HEK293T (cell line): ENCODE measurements at regions not wholly inside any gene's neighbourhood (a gene's known extent, or its start where the extent isn't known, plus 50 kb on each side); places are given as distances from the start of the nearest gene placed in this dataset.
"Not testable (repeated sequence)": the region's sequence is repeated elsewhere in the genome, so short reads cannot be mapped to it uniquely, and the experiment has no call there.

Source experiments
- CTCF ChIA-PET: fragments of 350-600 bp; formaldehyde crosslinking; extraction: SDS; loops from one replicate; lab custom pipeline; 2021; ENCODE audit warnings: antibody characterized with exemption, inconsistent platforms; lab: Yijun Ruan, JAX
- POLR2A ChIA-PET: fragments of 350-600 bp; formaldehyde crosslinking; extraction: SDS; loops from one replicate; lab custom pipeline; 2020; ENCODE audit warnings: antibody characterized with exemption, inconsistent platforms; lab: Yijun Ruan, JAX
- DNase-seq: peaks from one replicate; pipeline ENCODE4 v3.0.0; 2012; ENCODE audit warnings: mixed read lengths; ENCODE audit errors: extremely low spot score
- ARNT ChIP-seq: fragments of 450-650 bp; IDR thresholded peaks from 2 replicates; pipeline ENCODE4 v1.6.1; 2017; ENCODE audit warnings: mild to moderate bottlenecking
- BHLHE40 ChIP-seq: fragments of 450-650 bp; IDR thresholded peaks from 2 replicates; pipeline ENCODE4 v1.6.1; 2016; ENCODE audit warnings: mild to moderate bottlenecking, moderate library complexity, borderline replicate concordance
- CTBP1 ChIP-seq: fragments of 450-650 bp; IDR thresholded peaks from 2 replicates; pipeline ENCODE4 v1.6.1; 2016; ENCODE audit warnings: borderline replicate concordance
- ELF4 ChIP-seq: fragments of 450-650 bp; IDR thresholded peaks from 2 replicates; pipeline ENCODE4 v1.6.1; 2017; ENCODE audit warnings: antibody characterized with exemption
- FOXA1 ChIP-seq: fragments of 450-650 bp; IDR thresholded peaks from 2 replicates; pipeline ENCODE4 v1.6.1; 2016; ENCODE audit warnings: mild to moderate bottlenecking
- FOXK2 ChIP-seq: fragments of 450-650 bp; IDR thresholded peaks from 2 replicates; pipeline ENCODE4 v1.6.1; 2016; ENCODE audit warnings: mild to moderate bottlenecking
- FOXM1 ChIP-seq: fragments of 450-650 bp; IDR thresholded peaks from 2 replicates; pipeline ENCODE4 v1.6.1; 2017; ENCODE audit warnings: mild to moderate bottlenecking, borderline replicate concordance
- HDGF ChIP-seq: fragments of 450-650 bp; IDR thresholded peaks from 2 replicates; pipeline ENCODE4 v1.6.1; 2017; ENCODE audit warnings: antibody characterized with exemption, borderline replicate concordance
- L3MBTL2 ChIP-seq: fragments of 450-650 bp; conservative IDR thresholded peaks from 2 replicates; pipeline ENCODE4 v1.6.1; 2016; ENCODE audit warnings: mild to moderate bottlenecking
- LEF1 ChIP-seq: fragments of 450-650 bp; IDR thresholded peaks from 2 replicates; pipeline ENCODE4 v1.6.1; 2017; ENCODE audit warnings: mild to moderate bottlenecking, borderline replicate concordance
- NFRKB ChIP-seq: fragments of 450-650 bp; IDR thresholded peaks from 2 replicates; pipeline ENCODE4 v1.6.1; 2016; ENCODE audit warnings: mild to moderate bottlenecking, moderate library complexity
- PKNOX1 ChIP-seq: fragments of 450-650 bp; IDR thresholded peaks from 2 replicates; pipeline ENCODE4 v1.6.1; 2016
- SP1 ChIP-seq: fragments of 450-650 bp; IDR thresholded peaks from 2 replicates; pipeline ENCODE4 v1.6.1; 2017
- SUZ12 ChIP-seq: fragments of 450-650 bp; IDR thresholded peaks from 2 replicates; pipeline ENCODE4 v1.6.1; 2016; ENCODE audit warnings: mild to moderate bottlenecking
- TARDBP ChIP-seq: fragments of 450-650 bp; IDR thresholded peaks from 2 replicates; pipeline ENCODE4 v1.6.1; 2016
- ZNF384 ChIP-seq: fragments of 450-650 bp; IDR thresholded peaks from 2 replicates; pipeline ENCODE4 v1.6.1; 2016

- DNase-seq, POLR2A ChIA-PET: not testable (repeated sequence)
- CTCF ChIA-PET = interaction anchor here (0.6 kb wide), 1 partner anchor 79 kb away, joined by 3 read pairs; no protein-coding TSS in a partner anchor
- TF ChIP-seq ZNF384 = peak; percentile 57; the same call in 1 of the 2 replicates
Observed at GRCh38 chr2:11951492-11951891, 205.1 kb downstream of the LPIN1 start.

GRCh38 chr2:11953258-11953657 is 206.8 kb downstream of the LPIN1 start:
- ChIA-PET CTCF (no interaction called here), POLR2A (no interaction called here)
- TF ChIP-seq CTBP1 (no peak), ELF4 (no peak), ARNT (no peak), PKNOX1 (no peak), NFRKB (no peak), FOXM1 (no peak), BHLHE40 (no peak), HDGF (no peak), LEF1 (no peak)
- no peak for DNase-seq

- POLR2A ChIA-PET = no interaction called here
- TF ChIP-seq ELF4 = no peak
- TF ChIP-seq FOXK2 = no peak
- TF ChIP-seq SUZ12 = no peak
- no peak for TF ChIP-seq ARNT
- no peak for TF ChIP-seq TARDBP
- no peak for TF ChIP-seq LEF1
- CTCF ChIA-PET = no interaction called here
- DNase-seq = no peak
Observed at GRCh38 chr2:11955314-11955713, 208.9 kb downstream of the LPIN1 start.

- DNase-seq = no peak
- CTCF ChIA-PET = no interaction called here
- POLR2A ChIA-PET = no interaction called here
- TF ChIP-seq FOXM1 (no peak), PKNOX1 (no peak), L3MBTL2 (no peak), FOXK2 (no peak), HDGF (no peak), ARNT (no peak), LEF1 (no peak), SUZ12 (no peak), TARDBP (no peak)
Observed at GRCh38 chr2:11955884-11956291, 209.5 kb downstream of the LPIN1 start.

- no peak for DNase-seq
- CTCF ChIA-PET = interaction anchor here (1.0 kb wide), 1 partner anchor 101 kb away, joined by 4 read pairs; no protein-coding TSS in a partner anchor
- TF ChIP-seq SUZ12 (no peak), FOXM1 (no peak), ARNT (no peak), PKNOX1 (no peak), FOXK2 (no peak), FOXA1 (no peak), TARDBP (no peak), LEF1 (no peak), SP1 (no peak), BHLHE40 (no peak), ZNF384 (no peak), HDGF (no peak), CTBP1 (no peak), NFRKB (no peak), L3MBTL2 (no peak), ELF4 (no peak)
- POLR2A ChIA-PET = no interaction called here
Observed at GRCh38 chr2:11962707-11963328, 216.4 kb downstream of the LPIN1 start.

GRCh38 chr2:11963966-11964365 is 217.5 kb downstream of the LPIN1 start:
- POLR2A ChIA-PET = no interaction called here
- CTCF ChIA-PET = no interaction called here
- DNase-seq = no peak
- TF ChIP-seq TARDBP (no peak), LEF1 (no peak), NFRKB (no peak), ELF4 (no peak), FOXA1 (no peak), ARNT (no peak), FOXK2 (no peak), BHLHE40 (no peak), CTBP1 (no peak), PKNOX1 (no peak), FOXM1 (no peak), SP1 (no peak), HDGF (no peak), SUZ12 (no peak), L3MBTL2 (no peak), ZNF384 (no peak)
